ENCODE measurements at regions not wholly inside any gene's neighbourhood (a gene's known extent, or its start where the extent isn't known, plus 50 kb on each side); places are given as distances from the start of the nearest gene placed in this dataset.

GRCh38 chr11:69938206-69938605, 119.0 kb upstream of the FGF3 start:
- TF ChIP-seq CTCF (IDR thresholded peaks at IDR 0.05) (no peak), POLR2A (IDR thresholded peaks at IDR 0.05) (no peak), EP300 (IDR thresholded peaks at IDR 0.05) (no peak)

All from ovary (tissue), 3 donors.